G401.6 (cell line): ENCODE measurements at regions not wholly inside any gene's neighbourhood (a gene's known extent, or its start where the extent isn't known, plus 50 kb on each side); places are given as distances from the start of the nearest gene placed in this dataset.
"Not testable (repeated sequence)": the region's sequence is repeated elsewhere in the genome, so short reads cannot be mapped to it uniquely, and the experiment has no call there.

Experiments used
- FAIRE-seq: peaks from 2 replicates; lab custom pipeline; 2012; peaks lifted over from hg19 to GRCh38; lab: Jason Lieb, UNC

- not testable (repeated sequence) for FAIRE-seq
Measured at GRCh38 chr10:121400507-121400906, 197.7 kb downstream of the FGFR2 start.

DNA sequence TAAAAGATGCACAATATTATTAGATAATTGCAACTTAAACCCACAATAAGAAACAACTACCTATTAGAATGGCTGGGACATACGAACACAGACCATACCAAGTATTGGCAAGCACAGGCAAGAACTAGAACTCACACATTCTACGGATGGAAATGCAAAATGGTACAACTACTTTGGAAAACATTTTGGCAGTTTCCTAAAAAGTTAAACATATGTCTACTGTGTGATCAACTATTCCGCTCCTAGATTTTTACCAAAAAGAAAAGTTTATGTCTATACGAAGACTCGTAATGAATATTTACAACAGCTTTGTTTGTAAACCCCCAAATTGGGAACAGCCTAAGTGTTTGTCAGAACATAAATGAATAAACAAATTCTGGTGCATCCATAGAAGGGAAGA lies 194.7 kb downstream of the FGFR2 start:
- FAIRE-seq: no peak

DNA sequence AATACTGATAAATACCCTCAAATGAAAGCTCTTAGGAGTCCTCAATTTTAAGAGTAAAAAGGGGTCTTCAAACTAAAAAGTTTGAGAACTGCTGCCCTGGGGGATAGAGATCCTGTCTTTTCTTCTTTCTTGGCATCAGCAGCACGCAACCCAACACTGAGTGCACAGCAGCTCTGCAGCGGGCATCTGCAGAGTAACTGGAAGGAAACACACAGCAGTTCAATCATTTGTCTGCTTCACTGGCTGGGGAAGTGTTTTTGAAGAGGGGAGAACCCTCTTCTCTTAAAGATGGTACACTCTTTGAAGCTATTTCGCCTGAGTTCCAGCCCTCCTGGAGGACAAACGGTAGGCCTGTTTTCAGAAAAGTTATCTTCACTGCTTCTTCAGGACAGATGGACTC lies 193.6 kb downstream of the FGFR2 start:
- no peak for FAIRE-seq

- no peak for FAIRE-seq
Measured at GRCh38 chr10:121405096-121405495, 193.1 kb downstream of the FGFR2 start.

GRCh38 chr10:121405549-121405948 lies 192.7 kb downstream of the FGFR2 start:
- FAIRE-seq: no peak

DNA sequence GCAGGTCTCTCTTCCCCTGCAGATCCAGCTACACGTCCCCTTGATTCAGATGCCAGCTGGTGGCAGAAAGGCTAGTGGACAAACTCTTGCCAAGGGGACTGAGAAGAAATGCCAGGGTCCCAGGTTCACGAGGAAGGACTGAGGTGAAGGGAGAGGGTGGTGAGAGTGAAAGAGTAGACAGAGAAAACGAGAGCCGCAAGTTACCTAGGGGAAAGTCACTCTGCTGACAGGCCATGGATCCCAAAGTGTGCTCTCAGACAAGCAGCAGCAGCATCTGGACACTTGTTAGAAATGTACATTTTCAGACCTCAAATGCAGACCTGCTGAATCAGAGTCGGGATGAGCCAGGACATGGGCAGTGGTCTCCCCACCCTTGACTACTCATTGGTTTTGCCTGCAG lies 192.3 kb downstream of the FGFR2 start:
- FAIRE-seq: no peak

- FAIRE-seq: no peak
Measured at GRCh38 chr10:121406823-121407545, 191.3 kb downstream of the FGFR2 start.

DNA sequence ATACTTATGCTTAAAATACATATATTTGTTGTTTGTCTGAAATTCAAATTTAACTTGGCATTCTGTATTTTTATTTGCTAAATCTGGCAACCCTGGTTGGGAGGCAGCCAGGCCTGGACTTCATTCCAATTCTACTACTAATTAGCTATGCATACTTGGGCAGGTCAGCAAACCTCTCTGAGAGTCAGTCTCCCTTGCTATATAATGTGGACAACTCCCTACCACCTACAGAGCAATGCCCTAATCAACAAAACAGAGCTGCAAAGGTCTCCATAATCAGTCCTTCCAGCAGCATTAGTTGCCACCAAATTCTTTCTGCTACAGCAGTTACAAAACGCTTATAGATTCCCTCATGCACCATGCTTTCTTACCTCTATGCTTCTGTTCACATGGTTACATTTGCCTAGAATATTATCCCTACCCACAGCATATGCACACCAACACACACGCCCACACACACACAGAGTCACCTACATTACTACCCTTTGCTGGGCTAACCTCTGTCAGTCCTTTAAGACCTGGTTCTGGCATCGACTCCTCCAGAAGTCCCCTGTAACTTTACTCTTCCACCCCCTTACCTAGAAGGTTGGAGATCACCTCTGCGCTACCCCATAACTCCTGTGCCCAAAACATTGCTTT lies 188.7 kb downstream of the FGFR2 start:
- FAIRE-seq: no peak

GRCh38 chr10:121411004-121411403 lies 187.2 kb downstream of the FGFR2 start:
- no peak for FAIRE-seq

DNA sequence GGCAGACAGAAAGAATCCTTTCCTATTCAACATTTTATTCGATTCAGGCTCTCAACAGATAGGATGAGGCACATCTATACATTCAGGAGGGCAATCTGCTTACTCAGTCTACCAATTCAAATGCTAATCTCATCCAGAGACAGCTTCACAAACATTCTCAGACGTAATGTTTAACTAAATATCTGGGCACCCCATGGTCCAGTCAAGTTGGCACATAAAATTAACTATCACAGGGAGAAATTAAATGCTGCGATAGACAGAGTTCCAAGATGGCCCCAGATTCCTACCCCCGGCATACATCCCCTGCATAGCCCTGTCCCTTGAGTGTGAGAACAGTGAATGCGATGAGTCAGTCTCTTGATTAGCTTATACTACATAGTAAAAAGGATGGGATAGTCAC lies 184.3 kb downstream of the FGFR2 start:
- no peak for FAIRE-seq

DNA sequence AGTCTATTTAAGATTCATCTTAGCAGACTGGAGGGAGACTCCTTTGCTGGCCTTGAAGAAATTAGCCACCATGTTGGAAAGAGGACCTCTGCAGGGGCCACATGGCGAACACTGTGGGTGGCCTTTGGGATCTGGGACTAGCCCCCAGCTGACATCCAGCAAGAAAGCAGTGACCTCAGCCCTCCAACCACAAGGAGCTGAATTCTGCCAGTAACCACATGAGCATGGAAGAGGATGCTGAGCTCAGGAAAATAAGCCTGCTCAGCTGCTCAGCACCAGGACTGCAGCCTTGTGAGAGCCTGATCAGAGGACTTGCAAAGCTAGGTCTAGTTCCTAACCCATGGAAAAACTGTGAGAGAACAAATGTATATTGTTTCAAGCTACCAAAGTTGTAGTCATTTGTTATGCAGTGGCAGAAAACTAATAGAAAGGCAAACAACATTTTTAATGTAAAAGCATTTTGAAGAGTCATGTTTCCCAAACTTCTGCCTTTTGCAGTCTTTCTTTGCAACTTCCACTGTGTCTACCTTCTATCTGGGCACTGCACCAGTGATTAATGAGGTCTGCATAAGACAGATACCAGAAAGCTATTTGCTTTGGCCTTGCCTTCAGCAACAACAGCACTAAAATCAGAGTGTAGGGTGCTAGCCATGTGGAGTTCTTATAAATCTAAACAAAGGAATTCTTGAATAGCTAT lies 183.7 kb downstream of the FGFR2 start:
- FAIRE-seq: no peak

- FAIRE-seq: no peak
Measured at GRCh38 chr10:121415063-121415399, 183.2 kb downstream of the FGFR2 start.

DNA sequence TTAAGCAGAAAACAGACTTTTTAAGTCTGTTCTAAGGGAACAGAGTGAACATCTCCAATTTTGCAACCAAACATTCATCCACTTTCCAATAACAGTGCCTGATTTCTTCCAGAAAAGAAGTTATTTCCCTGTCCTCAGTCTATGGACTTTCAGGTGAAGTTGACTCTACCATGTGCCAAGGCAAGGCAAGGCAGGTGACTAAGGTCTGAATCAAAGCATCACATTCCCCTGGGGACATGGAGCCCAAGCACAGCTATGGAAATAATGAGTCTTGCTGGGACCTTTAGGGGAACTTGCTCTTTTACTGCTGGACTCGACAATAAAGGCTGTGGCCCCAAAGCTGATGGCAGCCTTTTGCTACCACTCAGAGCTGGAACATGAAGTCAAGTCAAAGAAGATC lies 182.2 kb downstream of the FGFR2 start:
- no peak for FAIRE-seq

GRCh38 chr10:121417298-121417697 lies 180.9 kb downstream of the FGFR2 start:
- no peak for FAIRE-seq

- no peak for FAIRE-seq
Measured at GRCh38 chr10:121418126-121418777, 180.0 kb downstream of the FGFR2 start.

GRCh38 chr10:121420006-121420405 lies 178.2 kb downstream of the FGFR2 start:
- FAIRE-seq: no peak

- no peak for FAIRE-seq
Measured at GRCh38 chr10:121422096-121422495, 176.1 kb downstream of the FGFR2 start.

- no peak for FAIRE-seq
Measured at GRCh38 chr10:121425623-121426022, 172.6 kb downstream of the FGFR2 start.

DNA sequence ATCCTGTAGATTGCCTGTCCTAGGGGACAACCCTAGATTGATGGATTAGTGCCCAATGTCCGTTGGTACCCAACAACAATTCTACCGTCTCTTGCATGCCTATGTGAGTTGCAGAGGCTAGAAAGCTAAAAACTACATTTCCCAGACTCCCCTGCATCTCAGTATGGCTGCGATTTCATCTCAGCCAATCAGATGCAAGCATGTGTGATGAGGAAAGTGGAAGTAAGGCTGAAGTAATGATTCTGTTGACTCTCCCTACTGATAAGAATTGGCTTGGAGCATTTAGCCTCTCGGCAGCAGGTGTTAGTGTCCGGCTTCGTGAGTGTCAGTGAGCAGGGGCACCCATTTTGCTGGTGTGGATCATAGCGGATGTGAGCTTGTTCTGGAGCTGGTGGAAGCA lies 171.9 kb downstream of the FGFR2 start:
- no peak for FAIRE-seq
